HTR-8/SVneo (cell line): ENCODE measurements at regions not wholly inside any gene's neighbourhood (a gene's known extent, or its start where the extent isn't known, plus 50 kb on each side); places are given as distances from the start of the nearest gene placed in this dataset.

ENCODE experiments used
- DNase-seq: peaks from one replicate; pipeline ENCODE4 v3.0.0; 2011; ENCODE audit warnings: low spot score, mixed read lengths; ENCODE audit not compliant: insufficient read length
- FAIRE-seq: peaks from 2 replicates; lab custom pipeline; 2011; peaks lifted over from hg19 to GRCh38; lab: Jason Lieb, UNC

- FAIRE-seq (no peak), DNase-seq (peak; percentile 4)
Observed at GRCh38 chr5:61881821-61882487, 424.1 kb upstream of the KIF2A start.

- FAIRE-seq: no peak
Observed at GRCh38 chr5:61882901-61883500, 423.0 kb upstream of the KIF2A start.

GRCh38 chr5:61884252-61884855 is 421.7 kb upstream of the KIF2A start:
- FAIRE-seq (no peak), DNase-seq (no peak)

More at GRCh38 chr5:61882901-61883500, 423.0 kb upstream of the KIF2A start:
- DNase-seq: no peak

- FAIRE-seq: no peak
Observed at GRCh38 chr5:61886214-61886613, 419.8 kb upstream of the KIF2A start.

GRCh38 chr5:61887271-61887670 is 418.7 kb upstream of the KIF2A start:
- DNase-seq (no peak), FAIRE-seq (no peak)

More at GRCh38 chr5:61886214-61886613, 419.8 kb upstream of the KIF2A start:
- no peak for DNase-seq

GRCh38 chr5:61894046-61894445 is 412.0 kb upstream of the KIF2A start:
- DNase-seq (no peak), FAIRE-seq (no peak)

GRCh38 chr5:61896811-61897210 is 409.2 kb upstream of the KIF2A start:
- FAIRE-seq: no peak
- no peak for DNase-seq

GRCh38 chr5:61897251-61897650 is 408.8 kb upstream of the KIF2A start:
- FAIRE-seq: no peak
- no peak for DNase-seq

- DNase-seq (no peak), FAIRE-seq (no peak)
Observed at GRCh38 chr5:61901997-61902396, 404.0 kb upstream of the KIF2A start.

GRCh38 chr5:61904730-61905129 is 401.3 kb upstream of the KIF2A start:
- no peak for FAIRE-seq
- DNase-seq: no peak

- DNase-seq (no peak), FAIRE-seq (no peak)
Observed at GRCh38 chr5:61905613-61906012, 400.4 kb upstream of the KIF2A start.

GRCh38 chr5:61906820-61907219 is 399.2 kb upstream of the KIF2A start:
- DNase-seq (no peak), FAIRE-seq (no peak)

GRCh38 chr5:61907995-61908394 is 398.0 kb upstream of the KIF2A start:
- FAIRE-seq (no peak), DNase-seq (no peak)

GRCh38 chr5:61910771-61911170 is 395.2 kb upstream of the KIF2A start:
- DNase-seq (no peak), FAIRE-seq (no peak)

GRCh38 chr5:61912559-61912958 is 393.4 kb upstream of the KIF2A start:
- DNase-seq: no peak
- FAIRE-seq: no peak

GRCh38 chr5:61915646-61916045 is 390.4 kb upstream of the KIF2A start:
- DNase-seq (no peak), FAIRE-seq (no peak)

GRCh38 chr5:61916621-61917620 is 389.1 kb upstream of the KIF2A start:
- FAIRE-seq (no peak), DNase-seq (peak; percentile 6)

- FAIRE-seq (no peak), DNase-seq (no peak)
Observed at GRCh38 chr5:61918611-61919010, 387.4 kb upstream of the KIF2A start.

- no peak for FAIRE-seq
- no peak for DNase-seq
Observed at GRCh38 chr5:61919920-61920319, 386.1 kb upstream of the KIF2A start.

- FAIRE-seq (no peak), DNase-seq (no peak)
Observed at GRCh38 chr5:61924251-61924650, 381.8 kb upstream of the KIF2A start.
